Nephron progenitor cell (in vitro differentiated cells): ENCODE measurements at regions not wholly inside any gene's neighbourhood (a gene's known extent, or its start where the extent isn't known, plus 50 kb on each side); places are given as distances from the start of the nearest gene placed in this dataset.
A peak's percentile ranks its signal among the peaks of the same experiment; 100 is the strongest.

Experiments used
- DNase-seq: peaks from one replicate; pipeline ENCODE4 v3.0.0; 2021
- H3K27ac Mint-ChIP-seq: 2 replicates; pipeline ENCODE4 v1.8.0; 2021; ENCODE audit warnings: mild to moderate bottlenecking, moderate library complexity, mixed read lengths
- H3K27me3 Mint-ChIP-seq: 2 replicates; pipeline ENCODE4 v1.8.0; 2021; ENCODE audit warnings: mild to moderate bottlenecking, low read depth, mixed read lengths; ENCODE audit not compliant: poor library complexity
- H3K36me3 Mint-ChIP-seq: 2 replicates; pipeline ENCODE4 v1.8.0; 2021; ENCODE audit warnings: low read depth, mixed read lengths
- H3K4me1 Mint-ChIP-seq: 2 replicates; pipeline ENCODE4 v1.8.0; 2021; ENCODE audit warnings: mixed read lengths
- H3K4me3 Mint-ChIP-seq: 2 replicates; pipeline ENCODE4 v1.8.0; 2021; ENCODE audit warnings: mild to moderate bottlenecking, moderate library complexity, mixed read lengths
- H3K9me3 Mint-ChIP-seq: 2 replicates; pipeline ENCODE4 v1.8.0; 2021; ENCODE audit warnings: mild to moderate bottlenecking, moderate library complexity, mixed read lengths
- TF ChIP-seq, protein P1 (sequence below): fragments of 200-600 bp; sonication (generic); IDR thresholded peaks from 2 replicates; pipeline ENCODE4 v1.5.0; 2021; ENCODE audit warnings: antibody characterized with exemption

GRCh38 chr22:22751043-22751603 is 106.7 kb downstream of the GGTLC2 start:
- no peaks in the 10 kb centered on the region for H3K4me1 Mint-ChIP-seq
- TF ChIP-seq, protein P1, sequence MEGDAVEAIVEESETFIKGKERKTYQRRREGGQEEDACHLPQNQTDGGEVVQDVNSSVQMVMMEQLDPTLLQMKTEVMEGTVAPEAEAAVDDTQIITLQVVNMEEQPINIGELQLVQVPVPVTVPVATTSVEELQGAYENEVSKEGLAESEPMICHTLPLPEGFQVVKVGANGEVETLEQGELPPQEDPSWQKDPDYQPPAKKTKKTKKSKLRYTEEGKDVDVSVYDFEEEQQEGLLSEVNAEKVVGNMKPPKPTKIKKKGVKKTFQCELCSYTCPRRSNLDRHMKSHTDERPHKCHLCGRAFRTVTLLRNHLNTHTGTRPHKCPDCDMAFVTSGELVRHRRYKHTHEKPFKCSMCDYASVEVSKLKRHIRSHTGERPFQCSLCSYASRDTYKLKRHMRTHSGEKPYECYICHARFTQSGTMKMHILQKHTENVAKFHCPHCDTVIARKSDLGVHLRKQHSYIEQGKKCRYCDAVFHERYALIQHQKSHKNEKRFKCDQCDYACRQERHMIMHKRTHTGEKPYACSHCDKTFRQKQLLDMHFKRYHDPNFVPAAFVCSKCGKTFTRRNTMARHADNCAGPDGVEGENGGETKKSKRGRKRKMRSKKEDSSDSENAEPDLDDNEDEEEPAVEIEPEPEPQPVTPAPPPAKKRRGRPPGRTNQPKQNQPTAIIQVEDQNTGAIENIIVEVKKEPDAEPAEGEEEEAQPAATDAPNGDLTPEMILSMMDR = no peak
- H3K27me3 Mint-ChIP-seq = peaks cover 29% of the 10 kb centered on the region
- no peak overlapping the region for H3K27ac Mint-ChIP-seq
- H3K4me3 Mint-ChIP-seq = no peak overlapping the region
- H3K36me3 Mint-ChIP-seq = no peaks in the 10 kb centered on the region
- no peak for DNase-seq
- H3K9me3 Mint-ChIP-seq = no peaks in the 10 kb centered on the region

- Mint-ChIP-seq H3K4me1 (no peaks in the 10 kb centered on the region), H3K36me3 (no peaks in the 10 kb centered on the region), H3K9me3 (no peaks in the 10 kb centered on the region), H3K27me3 (peaks cover 33% of the 10 kb centered on the region), H3K4me3 (no peak overlapping the region), H3K27ac (no peak overlapping the region)
- no peak for DNase-seq
- TF ChIP-seq, protein P1 = no peak
Measured at GRCh38 chr22:22752199-22752555, 107.8 kb downstream of the GGTLC2 start.

GRCh38 chr22:22752556-22753477 is 108.4 kb downstream of the GGTLC2 start:
- no peaks in the 10 kb centered on the region for H3K9me3 Mint-ChIP-seq

DNA sequence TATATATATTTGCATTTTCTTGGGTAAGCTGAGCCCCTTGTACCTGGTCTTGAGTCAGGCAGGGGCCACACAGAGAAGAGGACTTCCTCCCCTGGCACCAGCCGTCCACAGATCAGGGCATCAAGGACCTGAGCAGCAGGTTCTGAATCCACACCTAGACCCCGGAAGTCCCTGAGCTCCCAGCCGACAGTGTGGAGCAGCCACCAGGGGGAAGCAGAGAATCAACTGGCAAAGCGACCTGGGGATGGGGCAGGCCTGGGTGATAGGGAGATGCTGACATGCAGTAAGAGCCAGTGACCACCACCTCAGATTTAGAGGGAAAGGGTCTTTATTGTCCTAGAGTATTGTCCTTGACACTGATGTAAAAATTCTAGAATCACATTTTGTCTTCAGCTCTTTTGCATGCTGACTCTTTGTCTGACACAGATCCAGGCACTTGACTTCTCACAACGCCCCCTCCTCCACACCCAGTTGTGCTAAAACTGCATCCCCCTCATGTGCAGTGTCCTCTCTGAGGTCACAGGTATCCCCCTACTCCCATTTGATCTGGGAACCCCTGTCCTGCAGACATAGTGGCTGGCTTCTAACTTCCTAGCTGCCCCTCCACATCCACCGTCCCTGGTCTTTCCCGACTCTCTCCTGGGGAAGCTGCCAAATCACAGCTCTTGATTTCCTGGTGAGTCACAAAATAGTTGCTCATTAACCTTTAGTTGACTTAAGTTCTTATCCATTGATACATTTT is 109.3 kb downstream of the GGTLC2 start:
- Mint-ChIP-seq H3K4me3 (no peak overlapping the region), H3K27ac (no peak overlapping the region), H3K9me3 (no peaks in the 10 kb centered on the region), H3K36me3 (no peaks in the 10 kb centered on the region), H3K27me3 (peaks cover 36% of the 10 kb centered on the region), H3K4me1 (no peaks in the 10 kb centered on the region)
- TF ChIP-seq, protein P1 = peak; percentile 59
- DNase-seq = peak; percentile 73

More at GRCh38 chr22:22752556-22753477, 108.4 kb downstream of the GGTLC2 start:
- DNase-seq = no peak
- TF ChIP-seq, protein P1 = no peak
- H3K4me1 Mint-ChIP-seq = no peaks in the 10 kb centered on the region
- no peaks in the 10 kb centered on the region for H3K36me3 Mint-ChIP-seq
- H3K4me3 Mint-ChIP-seq = no peak overlapping the region
- H3K27ac Mint-ChIP-seq = no peak overlapping the region
- peaks cover 36% of the 10 kb centered on the region for H3K27me3 Mint-ChIP-seq

GRCh38 chr22:22754268-22754657 is 109.8 kb downstream of the GGTLC2 start:
- no peaks in the 10 kb centered on the region for H3K4me1 Mint-ChIP-seq
- no peak overlapping the region for H3K27ac Mint-ChIP-seq
- no peak for DNase-seq
- H3K4me3 Mint-ChIP-seq = no peak overlapping the region
- no peaks in the 10 kb centered on the region for H3K9me3 Mint-ChIP-seq
- TF ChIP-seq, protein P1 = no peak
- H3K36me3 Mint-ChIP-seq = no peaks in the 10 kb centered on the region
- H3K27me3 Mint-ChIP-seq = peaks cover 36% of the 10 kb centered on the region
